IMR-90 (cell line): ENCODE measurements at regions not wholly inside any gene's neighbourhood (a gene's known extent, or its start where the extent isn't known, plus 50 kb on each side); places are given as distances from the start of the nearest gene placed in this dataset.

Experiments
- CTCF ChIP-seq: conservative IDR thresholded peaks from 2 replicates; pipeline ENCODE4 v1.5.1; 2012; ENCODE audit warnings: mild to moderate bottlenecking, low read depth, low read length, improper control_type of control experiment
- ELK1 ChIP-seq: fragments of 150-350 bp; IDR thresholded peaks from 2 replicates; pipeline ENCODE4 v1.6.1; 2016; ENCODE audit warnings: low read depth, mild to moderate bottlenecking, low read length, moderate library complexity, borderline replicate concordance
- FOS ChIP-seq: fragments of 150-350 bp; IDR thresholded peaks from 2 replicates; pipeline ENCODE4 v1.6.1; 2016; ENCODE audit warnings: low read depth, low read length
- MXI1 ChIP-seq: IDR thresholded peaks from 2 replicates; pipeline ENCODE4 v1.6.1; 2012; ENCODE audit warnings: low read depth, mild to moderate bottlenecking, low read length, moderate library complexity, borderline replicate concordance
- NFE2L2 ChIP-seq: fragments of 150-350 bp; IDR thresholded peaks from 2 replicates; pipeline ENCODE4 v1.6.1; 2016; ENCODE audit warnings: low read depth, mild to moderate bottlenecking, low read length
- POLR2A ChIP-seq: IDR thresholded peaks from 2 replicates; pipeline ENCODE4 v1.6.1; 2012; ENCODE audit warnings: mild to moderate bottlenecking, low read depth, low read length
- RAD21 ChIP-seq: IDR thresholded peaks from 2 replicates; pipeline ENCODE4 v1.6.1; 2012; ENCODE audit warnings: low read length, improper control_type of control experiment
- RCOR1 ChIP-seq: IDR thresholded peaks from 2 replicates; pipeline ENCODE4 v1.6.1; 2012; ENCODE audit warnings: mild to moderate bottlenecking, low read length, improper control_type of control experiment; ENCODE audit not compliant: insufficient replicate concordance
- RFX5 ChIP-seq: IDR thresholded peaks from 2 replicates; pipeline ENCODE4 v1.8.0; 2012; ENCODE audit warnings: low read depth, mild to moderate bottlenecking, low read length, moderate library complexity
- USF2 ChIP-seq: fragments of 150-350 bp; IDR thresholded peaks from 2 replicates; pipeline ENCODE4 v1.6.1; 2017; ENCODE audit warnings: mild to moderate bottlenecking, antibody characterized with exemption, low read length, low read depth

- TF ChIP-seq POLR2A (no peak), USF2 (no peak), CTCF (no peak), MXI1 (no peak), RAD21 (no peak), NFE2L2 (no peak), FOS (no peak), RCOR1 (no peak), ELK1 (no peak), RFX5 (no peak)
Measured at GRCh38 chr7:125119559-125120115, 190.0 kb upstream of the POT1 start.
